IMR-90 (cell line): ENCODE measurements at regions not wholly inside any gene's neighbourhood (a gene's known extent, or its start where the extent isn't known, plus 50 kb on each side); places are given as distances from the start of the nearest gene placed in this dataset.

ENCODE experiments used
- ATAC-seq: fragments of 200-7000 bp; cut with Tn5 transposase; 2 replicates; pipeline ENCODE4 v1.9.1; 2020; ENCODE audit warnings: low read depth, mild to moderate bottlenecking, moderate library complexity
- BruUV-seq: library from RNA; stranded (reverse); fragments of 400-500 nt; replicated peaks from 2 replicates; lab custom pipeline; 2021; lab: Mats Ljungman, UMichigan
- CTCF ChIA-PET: fragments of 300-600 bp; formaldehyde crosslinking; extraction: SDS; loops from one replicate; lab custom pipeline; 2021; ENCODE audit warnings: antibody characterized with exemption; lab: Yijun Ruan, JAX
- POLR2A ChIA-PET: fragments of 300-600 bp; sonication (Branson Sonifier 250); formaldehyde crosslinking; loops from one replicate; lab custom pipeline; 2022; ENCODE audit warnings: antibody characterized with exemption; ENCODE audit not compliant: unreplicated experiment; lab: Charles Lee
- DNase-seq: peaks from one replicate; pipeline ENCODE4 v3.0.0; 2013
- H2AFZ ChIP-seq: replicated peaks from 2 replicates; pipeline ENCODE3; 2013; ENCODE audit warnings: low read length, mild to moderate bottlenecking; ENCODE audit not compliant: poor library complexity
- H2AK5ac ChIP-seq: 2 replicates; pipeline ENCODE4 v1.6.1; 2013; ENCODE audit warnings: low read depth, low read length, inconsistent platforms
- H2AK9ac ChIP-seq: replicated peaks from 2 replicates; pipeline ENCODE3; 2013; ENCODE audit warnings: mild to moderate bottlenecking, low read depth, low read length, moderate library complexity; ENCODE audit not compliant: poor library complexity
- H2BK120ac ChIP-seq: 2 replicates; pipeline ENCODE4 v1.6.1; 2013; ENCODE audit warnings: low read depth, low read length, inconsistent platforms
- H2BK15ac ChIP-seq: 3 replicates; pipeline ENCODE4 v1.6.1; 2013; ENCODE audit warnings: low read depth, low read length, inconsistent platforms
- H2BK20ac ChIP-seq: 2 replicates; pipeline ENCODE4 v1.6.1; 2013; ENCODE audit warnings: low read depth, mild to moderate bottlenecking, inconsistent platforms, low read length, moderate library complexity
- H2BK5ac ChIP-seq: 2 replicates; pipeline ENCODE4 v1.6.1; 2013; ENCODE audit warnings: mild to moderate bottlenecking, low read depth, low read length, inconsistent platforms; ENCODE audit not compliant: poor library complexity, severe bottlenecking
- H3K14ac ChIP-seq: replicated peaks from 2 replicates; pipeline ENCODE4 v1.6.1; 2013; ENCODE audit warnings: low read depth, low read length, inconsistent platforms
- H3K18ac ChIP-seq: 2 replicates; pipeline ENCODE4 v1.6.1; 2013; ENCODE audit warnings: low read depth, low read length, control low read depth
- H3K23ac ChIP-seq: 2 replicates; pipeline ENCODE4 v1.6.1; 2013; ENCODE audit warnings: low read depth, low read length, inconsistent platforms
- H3K27ac ChIP-seq: 2 replicates; pipeline ENCODE4 v1.5.1; 2013; ENCODE audit warnings: mild to moderate bottlenecking, control low read depth, low read length; ENCODE audit not compliant: insufficient read depth
- H3K27me3 ChIP-seq: 2 replicates; pipeline ENCODE4 v1.6.1; 2013; ENCODE audit warnings: low read length; ENCODE audit not compliant: control insufficient read depth, insufficient read depth
- H3K36me3 ChIP-seq: 2 replicates; pipeline ENCODE4 v1.6.1; 2013; ENCODE audit warnings: low read length, mixed read lengths; ENCODE audit not compliant: control insufficient read depth, insufficient read depth
- H3K4ac ChIP-seq: 2 replicates; pipeline ENCODE4 v1.6.1; 2013; ENCODE audit warnings: low read depth, low read length, inconsistent platforms
- H3K4me1 ChIP-seq: 2 replicates; pipeline ENCODE4 v1.6.1; 2013; ENCODE audit warnings: low read length, mixed read lengths; ENCODE audit not compliant: control insufficient read depth, insufficient read depth
- H3K4me2 ChIP-seq: 2 replicates; pipeline ENCODE4 v1.6.1; 2013; ENCODE audit warnings: low read depth, mild to moderate bottlenecking, control low read depth, low read length, moderate library complexity
- H3K4me3 ChIP-seq: 2 replicates; pipeline ENCODE4 v1.5.1; 2013; ENCODE audit warnings: low read depth, mild to moderate bottlenecking, control low read depth, low read length, moderate library complexity; ENCODE audit not compliant: insufficient read depth
- H3K56ac ChIP-seq: 2 replicates; pipeline ENCODE4 v1.6.1; 2013; ENCODE audit warnings: low read length, inconsistent platforms; ENCODE audit not compliant: insufficient read depth; ENCODE audit errors: extremely low read depth
- H3K79me1 ChIP-seq, 2 experiments: 2 replicates each; pipeline ENCODE4 v1.6.1; 2013; ENCODE audit warnings: low read length in 2 of 2, inconsistent platforms in 1 of 2, low read depth in 1 of 2
- H3K9ac ChIP-seq: 2 replicates; pipeline ENCODE4 v1.6.1; 2013; ENCODE audit warnings: low read depth, low read length, control low read depth
- H3K9me1 ChIP-seq: 2 replicates; pipeline ENCODE4 v1.6.1; 2013; ENCODE audit warnings: low read length, inconsistent platforms; ENCODE audit not compliant: insufficient read depth
- H3K9me3 ChIP-seq: 2 replicates; pipeline ENCODE4 v1.6.1; 2013; ENCODE audit warnings: low read length; ENCODE audit not compliant: control insufficient read depth, insufficient read depth
- H4K20me1 ChIP-seq: 2 replicates; pipeline ENCODE4 v1.6.1; 2013; ENCODE audit warnings: low read length, inconsistent platforms; ENCODE audit not compliant: insufficient read depth
- H4K5ac ChIP-seq: 2 replicates; pipeline ENCODE4 v1.6.1; 2013; ENCODE audit warnings: mild to moderate bottlenecking, low read depth, low read length, control low read depth
- H4K8ac ChIP-seq, 2 experiments: 2 replicates each; pipeline ENCODE4 v1.6.1; 2013; ENCODE audit warnings: low read depth in 2 of 2, low read length in 2 of 2, control low read depth in 1 of 2, inconsistent platforms in 1 of 2
- H4K91ac ChIP-seq: 2 replicates; pipeline ENCODE4 v1.6.1; 2013; ENCODE audit warnings: low read depth, low read length, inconsistent platforms; ENCODE audit not compliant: insufficient read depth
- BHLHE40 ChIP-seq: fragments of 150-350 bp; IDR thresholded peaks from 2 replicates; pipeline ENCODE4 v1.6.1; 2016; ENCODE audit warnings: mild to moderate bottlenecking, low read depth, low read length
- CEBPB ChIP-seq: IDR thresholded peaks from 2 replicates; pipeline ENCODE4 v1.6.1; 2012; ENCODE audit warnings: low read depth, low read length, improper control_type of control experiment
- CHD1 ChIP-seq: IDR thresholded peaks from 2 replicates; pipeline ENCODE4 v1.6.1; 2012; ENCODE audit warnings: low read depth, low read length, improper control_type of control experiment
- MAFK ChIP-seq: IDR thresholded peaks from 2 replicates; pipeline ENCODE4 v1.6.1; 2012; ENCODE audit warnings: low read depth, low read length, improper control_type of control experiment
- MAZ ChIP-seq: IDR thresholded peaks from 2 replicates; pipeline ENCODE4 v1.6.1; 2012; ENCODE audit warnings: low read depth, mild to moderate bottlenecking, low read length, improper control_type of control experiment, moderate library complexity, borderline replicate concordance
- NFE2L2 ChIP-seq: fragments of 150-350 bp; IDR thresholded peaks from 2 replicates; pipeline ENCODE4 v1.6.1; 2016; ENCODE audit warnings: low read depth, mild to moderate bottlenecking, low read length
- POLR2A ChIP-seq: IDR thresholded peaks from 2 replicates; pipeline ENCODE4 v1.6.1; 2012; ENCODE audit warnings: mild to moderate bottlenecking, low read depth, low read length
- RAD21 ChIP-seq: IDR thresholded peaks from 2 replicates; pipeline ENCODE4 v1.6.1; 2012; ENCODE audit warnings: low read length, improper control_type of control experiment
- RCOR1 ChIP-seq: IDR thresholded peaks from 2 replicates; pipeline ENCODE4 v1.6.1; 2012; ENCODE audit warnings: mild to moderate bottlenecking, low read length, improper control_type of control experiment; ENCODE audit not compliant: insufficient replicate concordance
- RFX5 ChIP-seq: IDR thresholded peaks from 2 replicates; pipeline ENCODE4 v1.8.0; 2012; ENCODE audit warnings: low read depth, mild to moderate bottlenecking, low read length, moderate library complexity
- SMC3 ChIP-seq: fragments of 150-350 bp; IDR thresholded peaks from 2 replicates; pipeline ENCODE4 v1.6.1; 2016; ENCODE audit warnings: low read depth, mild to moderate bottlenecking, antibody characterized with exemption, low read length, moderate library complexity
- WGBS, 2 experiments: methylation state at CpG; one replicate each; pipeline versions ENCODE4 v1.1.5 to v1.1.7; 2013; ENCODE audit warnings: missing lambda C conversion rate in 2 of 2; ENCODE audit not compliant: insufficient read length in 1 of 2; ENCODE audit errors: extremely low coverage in 2 of 2; 5-methylcytosine and 5-hydroxymethylcytosine counted together
- dilution Hi-C: fragments of 300-500 bp; cut with HindIII; formaldehyde crosslinking; loops from one replicate; pipeline ENCODE4 v1.14.3; 2018; ENCODE audit warnings: low sequenced_read_pairs; ENCODE audit not compliant: unreplicated experiment
- in situ Hi-C: fragments of 300-500 bp; cut with MboI; formaldehyde crosslinking; loops from 3 replicates; pipeline ENCODE4 v1.14.3; 2019; ENCODE audit warnings: low sequenced_read_pairs, inconsistent platforms, mixed read lengths
- intact Hi-C: fragments of 100-400 bp; cut with micrococcal nuclease; formaldehyde crosslinking; loops from 2 replicates; pipeline ENCODE4 v1.10.0; 2022
- TF ChIP-seq, protein P1 (sequence below): fragments of 150-350 bp; IDR thresholded peaks from 2 replicates; pipeline ENCODE4 v1.6.1; 2016; ENCODE audit warnings: low read depth, mild to moderate bottlenecking, low read length, moderate library complexity, borderline replicate concordance
- TF ChIP-seq, protein P2 (sequence below): conservative IDR thresholded peaks from 2 replicates; pipeline ENCODE4 v1.5.1; 2012; ENCODE audit warnings: mild to moderate bottlenecking, low read depth, low read length, improper control_type of control experiment
- TF ChIP-seq, protein P3 (sequence below): fragments of 150-350 bp; IDR thresholded peaks from 2 replicates; pipeline ENCODE4 v1.6.1; 2017; ENCODE audit warnings: mild to moderate bottlenecking, antibody characterized with exemption, low read length, low read depth

DNA sequence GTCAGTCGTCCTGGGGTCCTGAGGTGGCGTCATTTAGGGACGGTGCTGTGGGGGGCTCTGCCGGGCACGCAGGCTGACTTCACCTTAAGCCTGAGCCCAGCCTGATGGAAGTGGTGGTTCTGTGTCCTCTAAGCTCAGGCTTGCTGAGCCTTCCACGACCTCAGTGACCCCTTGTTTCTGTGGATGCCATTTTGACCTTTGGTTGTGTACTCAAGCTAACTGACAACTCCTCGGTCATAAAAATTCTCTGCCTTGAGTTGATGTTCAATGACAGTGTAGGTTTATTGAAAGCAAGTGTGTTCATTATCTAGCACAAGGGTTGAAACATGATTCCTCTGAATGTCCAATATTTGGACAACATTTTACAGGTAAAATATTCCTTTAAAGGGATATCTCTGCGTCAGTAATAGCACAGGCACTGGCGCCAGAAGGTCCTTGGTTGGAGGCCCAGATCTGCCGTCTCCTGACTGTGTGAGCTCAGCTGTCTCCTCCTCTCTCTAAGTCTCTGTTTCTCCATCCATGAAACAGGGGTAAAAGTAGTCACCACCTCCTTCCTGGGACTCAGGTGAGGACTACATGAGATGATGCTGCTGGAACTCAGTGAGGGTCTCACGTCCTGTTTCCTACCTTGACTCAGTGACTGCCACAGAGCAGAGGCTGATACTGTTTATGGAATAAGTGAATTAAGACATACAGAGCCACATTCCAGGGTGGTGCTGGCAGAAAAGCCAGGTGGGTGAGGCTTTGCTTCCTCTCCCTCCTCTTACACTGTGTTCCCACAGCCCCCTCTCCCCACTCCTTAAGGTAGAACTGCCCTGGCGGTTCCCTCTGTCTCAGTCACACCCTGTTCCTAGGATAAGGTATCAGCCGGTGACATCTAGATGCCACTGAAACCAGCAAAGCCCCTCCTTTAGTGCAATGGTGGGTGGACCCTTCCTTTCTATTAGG is 75.7 kb downstream of the IRF8 start:
- H4K5ac ChIP-seq = no peak overlapping the region
- H3K4me1 ChIP-seq = peaks cover under 1% of the 10 kb centered on the region; the same call in 1 of the 2 replicates
- no peak overlapping the region for H3K56ac ChIP-seq
- H3K9me1 ChIP-seq = 0 out of 2 replicates have a peak, but pooled peaks cover 2% of the 10 kb centered on the region
- in situ Hi-C loops (no loop called here), dilution Hi-C loops (no loop called here), intact Hi-C loops (no loop called here)
- no peak overlapping the region for H3K27ac ChIP-seq
- no peak overlapping the region for H2BK20ac ChIP-seq
- no peak overlapping the region for H2BK5ac ChIP-seq
- H3K9ac ChIP-seq = no peak overlapping the region
- no peaks in the 10 kb centered on the region for H3K36me3 ChIP-seq
- H3K18ac ChIP-seq = no peak overlapping the region
- no peak overlapping the region for H2AK9ac ChIP-seq
- H3K9me3 ChIP-seq = peaks cover 7% of the 10 kb centered on the region; the same call in 1 of the 2 replicates
- no peak overlapping the region for H3K4me3 ChIP-seq
- no TSS peak for BruUV-seq
- no peak overlapping the region for H2BK120ac ChIP-seq
- TF ChIP-seq, protein P1, sequence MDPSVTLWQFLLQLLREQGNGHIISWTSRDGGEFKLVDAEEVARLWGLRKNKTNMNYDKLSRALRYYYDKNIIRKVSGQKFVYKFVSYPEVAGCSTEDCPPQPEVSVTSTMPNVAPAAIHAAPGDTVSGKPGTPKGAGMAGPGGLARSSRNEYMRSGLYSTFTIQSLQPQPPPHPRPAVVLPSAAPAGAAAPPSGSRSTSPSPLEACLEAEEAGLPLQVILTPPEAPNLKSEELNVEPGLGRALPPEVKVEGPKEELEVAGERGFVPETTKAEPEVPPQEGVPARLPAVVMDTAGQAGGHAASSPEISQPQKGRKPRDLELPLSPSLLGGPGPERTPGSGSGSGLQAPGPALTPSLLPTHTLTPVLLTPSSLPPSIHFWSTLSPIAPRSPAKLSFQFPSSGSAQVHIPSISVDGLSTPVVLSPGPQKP = no peak
- TF ChIP-seq BHLHE40 (no peak), POLR2A (no peak), RAD21 (no peak), CHD1 (no peak), RCOR1 (no peak), SMC3 (no peak), CEBPB (no peak), MAFK (no peak), RFX5 (no peak), NFE2L2 (no peak), MAZ (no peak)
- TF ChIP-seq, protein P2, sequence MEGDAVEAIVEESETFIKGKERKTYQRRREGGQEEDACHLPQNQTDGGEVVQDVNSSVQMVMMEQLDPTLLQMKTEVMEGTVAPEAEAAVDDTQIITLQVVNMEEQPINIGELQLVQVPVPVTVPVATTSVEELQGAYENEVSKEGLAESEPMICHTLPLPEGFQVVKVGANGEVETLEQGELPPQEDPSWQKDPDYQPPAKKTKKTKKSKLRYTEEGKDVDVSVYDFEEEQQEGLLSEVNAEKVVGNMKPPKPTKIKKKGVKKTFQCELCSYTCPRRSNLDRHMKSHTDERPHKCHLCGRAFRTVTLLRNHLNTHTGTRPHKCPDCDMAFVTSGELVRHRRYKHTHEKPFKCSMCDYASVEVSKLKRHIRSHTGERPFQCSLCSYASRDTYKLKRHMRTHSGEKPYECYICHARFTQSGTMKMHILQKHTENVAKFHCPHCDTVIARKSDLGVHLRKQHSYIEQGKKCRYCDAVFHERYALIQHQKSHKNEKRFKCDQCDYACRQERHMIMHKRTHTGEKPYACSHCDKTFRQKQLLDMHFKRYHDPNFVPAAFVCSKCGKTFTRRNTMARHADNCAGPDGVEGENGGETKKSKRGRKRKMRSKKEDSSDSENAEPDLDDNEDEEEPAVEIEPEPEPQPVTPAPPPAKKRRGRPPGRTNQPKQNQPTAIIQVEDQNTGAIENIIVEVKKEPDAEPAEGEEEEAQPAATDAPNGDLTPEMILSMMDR = no peak
- TF ChIP-seq, protein P3, sequence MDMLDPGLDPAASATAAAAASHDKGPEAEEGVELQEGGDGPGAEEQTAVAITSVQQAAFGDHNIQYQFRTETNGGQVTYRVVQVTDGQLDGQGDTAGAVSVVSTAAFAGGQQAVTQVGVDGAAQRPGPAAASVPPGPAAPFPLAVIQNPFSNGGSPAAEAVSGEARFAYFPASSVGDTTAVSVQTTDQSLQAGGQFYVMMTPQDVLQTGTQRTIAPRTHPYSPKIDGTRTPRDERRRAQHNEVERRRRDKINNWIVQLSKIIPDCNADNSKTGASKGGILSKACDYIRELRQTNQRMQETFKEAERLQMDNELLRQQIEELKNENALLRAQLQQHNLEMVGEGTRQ = no peak
- WGBS, 2 experiments = 57% methylated on average over 5 of the region's 13 CpGs; no CpG with 5 or more reads in 1 of the 2 experiments
- H2BK15ac ChIP-seq = no peak overlapping the region
- H3K14ac ChIP-seq = no peak overlapping the region
- no peak overlapping the region for H4K8ac ChIP-seq
- no peak for DNase-seq
- H4K20me1 ChIP-seq = no peaks in the 10 kb centered on the region
- H2AK5ac ChIP-seq = no peak overlapping the region
- CTCF ChIA-PET = no interaction called here
- POLR2A ChIA-PET = no interaction called here
- H4K91ac ChIP-seq = no peak overlapping the region
- H3K27me3 ChIP-seq = peaks cover 50% of the 10 kb centered on the region
- H3K79me1 ChIP-seq = no peaks in the 10 kb centered on the region
- no peak overlapping the region for H3K4ac ChIP-seq
- no peak for ATAC-seq
- H2AFZ ChIP-seq = no peak overlapping the region
- no peak overlapping the region for H3K23ac ChIP-seq
- H3K4me2 ChIP-seq = no peak overlapping the region
